GM12872 (cell line): ENCODE measurements at regions not wholly inside any gene's neighbourhood (a gene's known extent, or its start where the extent isn't known, plus 50 kb on each side); places are given as distances from the start of the nearest gene placed in this dataset.

Experiments used
- TF ChIP-seq, protein P1 (sequence below): IDR thresholded peaks from 3 replicates; pipeline ENCODE4 v1.5.1; 2011; ENCODE audit warnings: low read depth, mild to moderate bottlenecking, low read length, moderate library complexity; ENCODE audit not compliant: insufficient read depth

DNA sequence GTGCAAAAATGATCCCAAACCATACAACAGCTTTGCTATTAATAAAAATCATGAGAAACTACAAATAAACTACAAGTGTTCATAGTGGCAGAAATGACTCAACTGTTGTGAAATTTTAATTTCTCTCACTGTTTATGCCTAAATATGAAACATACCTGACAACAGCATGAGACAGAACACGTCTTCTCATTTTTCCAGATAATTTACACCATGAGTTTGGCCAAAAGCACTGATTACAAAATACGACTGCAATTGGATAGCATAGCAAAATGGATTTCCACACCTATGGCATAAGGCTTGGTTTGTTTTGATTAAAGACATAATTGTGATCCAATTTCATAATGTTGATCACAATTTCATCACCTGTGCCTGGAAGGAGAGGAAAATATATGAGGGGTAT lies 608.6 kb downstream of the GATA3 start:
- TF ChIP-seq, protein P1, sequence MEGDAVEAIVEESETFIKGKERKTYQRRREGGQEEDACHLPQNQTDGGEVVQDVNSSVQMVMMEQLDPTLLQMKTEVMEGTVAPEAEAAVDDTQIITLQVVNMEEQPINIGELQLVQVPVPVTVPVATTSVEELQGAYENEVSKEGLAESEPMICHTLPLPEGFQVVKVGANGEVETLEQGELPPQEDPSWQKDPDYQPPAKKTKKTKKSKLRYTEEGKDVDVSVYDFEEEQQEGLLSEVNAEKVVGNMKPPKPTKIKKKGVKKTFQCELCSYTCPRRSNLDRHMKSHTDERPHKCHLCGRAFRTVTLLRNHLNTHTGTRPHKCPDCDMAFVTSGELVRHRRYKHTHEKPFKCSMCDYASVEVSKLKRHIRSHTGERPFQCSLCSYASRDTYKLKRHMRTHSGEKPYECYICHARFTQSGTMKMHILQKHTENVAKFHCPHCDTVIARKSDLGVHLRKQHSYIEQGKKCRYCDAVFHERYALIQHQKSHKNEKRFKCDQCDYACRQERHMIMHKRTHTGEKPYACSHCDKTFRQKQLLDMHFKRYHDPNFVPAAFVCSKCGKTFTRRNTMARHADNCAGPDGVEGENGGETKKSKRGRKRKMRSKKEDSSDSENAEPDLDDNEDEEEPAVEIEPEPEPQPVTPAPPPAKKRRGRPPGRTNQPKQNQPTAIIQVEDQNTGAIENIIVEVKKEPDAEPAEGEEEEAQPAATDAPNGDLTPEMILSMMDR: no peak

DNA sequence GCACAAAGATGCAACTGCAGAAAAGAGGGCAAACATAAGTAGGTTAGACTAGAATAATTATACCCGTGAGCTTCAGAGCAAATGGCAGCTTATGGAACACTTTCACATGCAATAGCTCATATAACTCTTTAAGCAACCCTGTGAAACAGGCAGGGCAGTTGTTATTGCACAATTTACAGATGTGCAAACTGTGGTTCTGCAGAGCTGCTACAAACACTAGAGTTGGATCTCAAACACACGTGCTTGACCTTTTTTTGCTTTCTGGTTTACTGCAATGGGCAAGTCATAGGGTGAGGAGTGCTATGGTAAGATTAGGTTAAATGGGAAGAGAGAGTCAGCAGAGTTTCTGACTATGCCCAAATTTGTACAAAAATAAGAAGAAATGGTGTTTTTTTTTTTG lies 610.8 kb downstream of the GATA3 start:
- TF ChIP-seq, protein P1: no peak

DNA sequence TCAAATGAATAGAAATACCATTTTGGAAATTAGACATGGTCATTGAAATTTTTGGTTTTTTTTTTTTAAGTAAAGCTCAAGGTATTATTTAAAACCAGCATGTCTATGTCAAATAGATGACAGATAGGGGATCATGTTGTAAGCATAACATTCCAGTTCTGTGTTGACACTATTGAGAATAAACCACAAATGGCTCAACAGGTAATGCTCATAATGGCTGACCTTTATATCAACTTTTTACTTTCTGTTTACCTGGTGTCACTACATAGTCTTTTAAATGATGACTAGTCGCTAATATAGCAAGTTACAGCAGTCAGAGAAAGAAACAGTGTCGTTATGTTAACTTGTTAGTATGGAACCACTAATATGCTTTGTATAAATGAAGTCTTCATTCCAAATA lies 616.0 kb downstream of the GATA3 start:
- TF ChIP-seq, protein P1: no peak

DNA sequence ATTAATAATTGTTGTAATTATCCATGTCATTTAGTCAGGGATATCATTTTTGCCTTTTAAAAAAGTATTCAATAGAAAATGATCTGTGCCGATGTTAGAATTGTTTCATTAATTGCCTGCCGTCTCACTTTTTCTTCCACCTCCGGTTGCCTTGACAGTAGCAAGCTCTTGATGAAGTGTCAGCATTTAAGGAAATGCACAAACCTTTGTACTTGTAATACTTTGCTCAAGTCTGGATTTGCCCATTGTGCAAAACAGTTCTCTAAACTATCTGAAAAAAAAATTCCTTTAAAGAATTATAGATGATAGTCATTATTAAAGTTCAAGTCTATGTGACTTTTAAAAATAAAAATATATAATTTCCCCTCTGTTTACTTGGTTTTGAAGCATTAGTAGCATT lies 619.7 kb downstream of the GATA3 start:
- TF ChIP-seq, protein P1: no peak

DNA sequence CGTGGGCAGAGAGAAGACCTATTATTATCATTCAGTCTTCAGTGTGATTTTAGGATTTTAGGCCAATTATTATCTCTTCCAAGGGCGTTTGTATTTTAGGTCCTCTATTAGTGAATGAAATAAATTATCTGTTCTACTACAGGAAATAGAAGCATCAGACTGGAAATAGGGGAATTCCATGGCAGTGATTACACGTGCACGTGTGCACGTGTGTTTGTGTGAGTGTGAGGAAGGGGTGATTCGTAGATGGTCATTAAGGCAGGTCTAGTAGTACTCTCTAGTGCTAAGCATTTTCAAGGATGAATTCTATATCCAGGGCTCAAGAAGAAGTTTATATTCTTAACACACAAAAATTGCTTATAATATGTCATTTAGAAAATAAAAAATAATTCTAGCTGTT lies 623.2 kb downstream of the GATA3 start:
- TF ChIP-seq, protein P1: no peak

DNA sequence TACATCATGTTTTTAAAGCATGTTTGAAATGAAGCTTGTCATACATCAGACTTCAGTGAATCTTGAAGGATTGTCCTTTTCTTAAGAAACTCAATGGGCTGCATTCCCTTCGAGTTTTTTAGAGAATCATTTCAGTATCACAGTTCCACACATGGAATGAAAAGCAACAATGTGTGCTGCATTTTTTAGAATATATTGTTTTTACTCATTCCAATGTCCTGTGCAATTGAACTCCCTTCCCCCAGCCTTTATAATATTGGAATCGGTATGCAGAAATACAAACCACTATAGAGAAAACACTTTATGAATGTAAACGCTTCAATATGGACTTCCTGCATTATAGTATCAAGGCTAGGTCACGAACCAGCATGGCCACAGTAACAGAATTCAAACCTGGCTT lies 634.4 kb downstream of the GATA3 start:
- TF ChIP-seq, protein P1: no peak

DNA sequence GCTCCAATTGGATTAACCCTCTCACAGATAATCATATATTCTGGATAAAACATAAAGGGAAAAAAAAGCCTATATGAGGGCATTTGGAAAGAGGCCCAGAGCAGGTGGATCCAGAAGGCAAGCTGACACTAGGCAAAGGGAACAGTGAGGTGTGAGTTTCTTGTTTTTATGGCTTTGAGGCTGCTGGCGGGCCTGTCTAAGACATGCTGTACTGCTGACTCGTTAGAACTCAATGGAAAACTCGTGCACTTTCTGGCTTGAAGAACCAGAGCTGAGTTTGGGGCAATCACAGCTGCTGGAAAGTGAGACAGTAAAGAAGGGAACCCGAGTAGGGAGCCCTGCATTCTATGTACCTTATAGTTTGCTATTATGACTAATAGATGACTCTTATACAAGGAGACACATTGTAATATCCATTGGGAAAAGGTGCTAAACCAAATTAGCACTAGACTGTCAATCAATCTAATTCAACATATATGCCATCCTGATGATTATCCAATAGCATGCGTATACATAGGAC lies 637.1 kb downstream of the GATA3 start:
- TF ChIP-seq, protein P1: no peak
